HG02938 (cell line): ENCODE measurements at regions not wholly inside any gene's neighbourhood (a gene's known extent, or its start where the extent isn't known, plus 50 kb on each side); places are given as distances from the start of the nearest gene placed in this dataset.
A peak's percentile ranks its signal among the peaks of the same experiment; 100 is the strongest.
"Not testable (repeated sequence)": the region's sequence is repeated elsewhere in the genome, so short reads cannot be mapped to it uniquely, and the experiment has no call there.

Experiments
- ATAC-seq: cut with Tn5 transposase; IDR thresholded peaks from one replicate; pipeline ENCODE4 v1.9.1; 2021; ENCODE audit warnings: mild to moderate bottlenecking, moderate library complexity; ENCODE audit not compliant: unreplicated experiment

GRCh38 chr11:103716363-103716762 is 320.1 kb upstream of the DDI1 start:
- no peak for ATAC-seq

DNA sequence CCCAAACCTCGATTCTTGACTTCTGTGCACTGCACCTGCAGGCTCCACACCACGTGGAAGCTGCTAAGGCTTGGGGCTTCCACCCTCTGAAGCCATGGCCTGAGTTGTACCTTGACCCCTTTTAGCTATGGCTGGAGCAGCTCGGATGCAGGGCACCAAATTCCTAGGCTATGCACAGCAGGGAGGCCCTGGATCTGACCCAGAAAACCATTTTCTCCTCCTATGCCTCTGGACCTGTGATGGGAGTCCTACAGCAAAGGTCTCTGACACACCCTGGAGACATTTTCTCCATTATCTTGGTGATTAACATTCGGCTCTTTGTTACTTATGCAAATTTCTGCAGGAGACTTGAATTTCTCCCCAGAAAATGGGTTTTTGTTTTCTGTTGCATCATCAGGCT is 309.2 kb upstream of the DDI1 start:
- ATAC-seq = no peak

DNA sequence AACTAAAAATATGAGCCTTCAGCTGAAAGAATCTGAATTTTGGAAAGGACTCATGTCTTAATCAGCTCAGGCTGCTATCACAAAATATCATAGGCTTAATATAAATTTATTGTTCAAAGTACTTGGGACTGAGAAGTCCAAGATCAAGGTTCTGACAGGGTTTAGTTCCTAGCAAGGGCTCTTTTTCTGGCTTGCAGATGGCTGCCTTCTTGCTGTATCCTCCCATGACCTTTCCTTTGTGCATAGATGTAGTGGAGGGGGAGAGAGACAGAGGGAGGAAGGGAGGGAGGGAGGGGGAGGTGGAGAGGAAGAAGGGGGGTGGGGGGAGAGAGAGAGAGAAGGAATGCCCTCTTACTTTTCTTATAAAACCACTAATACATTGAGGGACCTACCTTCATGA is 306.8 kb upstream of the DDI1 start:
- ATAC-seq = no peak

- ATAC-seq = no peak
Observed at GRCh38 chr11:103730131-103730940, 306.1 kb upstream of the DDI1 start.

DNA sequence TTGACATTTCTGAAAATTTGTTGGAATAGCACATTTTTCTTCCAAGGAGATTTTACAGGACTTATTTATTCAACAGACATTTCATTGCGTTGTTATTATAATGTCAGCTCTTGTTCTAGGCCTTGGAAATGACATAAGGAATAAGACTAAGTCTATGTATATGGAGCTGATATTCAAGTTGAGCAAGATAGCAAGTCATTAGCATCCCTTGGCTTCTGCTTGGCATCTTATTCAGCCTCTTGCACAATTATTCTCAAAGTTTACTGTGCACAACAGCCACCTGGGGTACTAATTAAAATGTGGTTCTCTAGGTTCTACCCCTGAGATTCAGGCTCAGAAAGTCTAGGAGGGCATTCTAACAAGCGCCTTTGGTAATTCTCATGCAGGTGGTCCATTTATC is 304.8 kb upstream of the DDI1 start:
- ATAC-seq = no peak

DNA sequence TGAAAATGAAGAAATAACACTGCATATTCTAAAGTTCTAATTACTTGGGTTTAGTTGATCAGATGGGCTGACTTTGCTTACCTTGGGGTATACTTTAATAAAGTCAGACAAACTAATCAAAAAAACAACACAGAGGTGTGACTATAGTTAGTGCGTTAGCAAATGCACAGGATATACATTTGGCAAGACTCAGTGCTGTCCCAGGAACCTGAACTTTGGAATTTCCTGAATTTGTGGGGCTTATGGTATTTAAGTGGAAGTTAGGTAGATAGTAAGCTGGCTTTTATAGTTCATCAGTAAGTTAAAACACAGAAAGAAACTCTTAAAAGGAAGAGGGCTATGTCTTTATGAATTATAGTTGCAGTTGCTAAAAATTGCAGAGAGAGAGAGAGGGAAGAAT is 302.6 kb upstream of the DDI1 start:
- ATAC-seq = no peak

- no peak for ATAC-seq
Observed at GRCh38 chr11:103735497-103736032, 300.9 kb upstream of the DDI1 start.

GRCh38 chr11:103736315-103737036 is 300.0 kb upstream of the DDI1 start:
- no peak for ATAC-seq

DNA sequence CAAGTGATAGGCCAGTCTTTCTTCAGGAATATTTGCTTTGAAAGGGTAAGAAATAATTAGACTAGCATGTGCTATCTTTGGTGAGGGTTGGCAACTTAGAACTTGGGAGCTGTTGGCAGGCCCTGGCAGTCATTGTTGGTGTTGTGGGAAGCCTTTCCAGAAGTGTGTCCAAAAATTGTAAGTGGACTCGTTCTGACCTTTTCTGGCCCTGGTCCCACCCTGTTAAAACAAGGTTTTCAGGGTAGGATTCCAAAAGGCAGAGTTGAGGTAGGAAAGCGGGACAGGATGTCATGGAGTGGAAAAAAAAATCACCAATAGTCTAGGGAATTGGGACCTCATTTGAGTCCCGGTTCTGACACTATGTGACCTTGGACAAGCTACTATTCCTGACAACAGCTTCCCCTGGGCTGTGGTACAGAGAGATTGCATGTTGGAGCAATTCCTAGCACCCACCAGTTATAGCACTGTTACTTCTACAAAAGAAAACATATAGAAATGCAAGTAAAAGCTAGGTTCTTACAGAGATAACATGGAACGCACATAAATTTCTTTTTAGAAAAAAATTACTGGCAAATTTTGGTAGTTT is 299.3 kb upstream of the DDI1 start:
- no peak for ATAC-seq

DNA sequence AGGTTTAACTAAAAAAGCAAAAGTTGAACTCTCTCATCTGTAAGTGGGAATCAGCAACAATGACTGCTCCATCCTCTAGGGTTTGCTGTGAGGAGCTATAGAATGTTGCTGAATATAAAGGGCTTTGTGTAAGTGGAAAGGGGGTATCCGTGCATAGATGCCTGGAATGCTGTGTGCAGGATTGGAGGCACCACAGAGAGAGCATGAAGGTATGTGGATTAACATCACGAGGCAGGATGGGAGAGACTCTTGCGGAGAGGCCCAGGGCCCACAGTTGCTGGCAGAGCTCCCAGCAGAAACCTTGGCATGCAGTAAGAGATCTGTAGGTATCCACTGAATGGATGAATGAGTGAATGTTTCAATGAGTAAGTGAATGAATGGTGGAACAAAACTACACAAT is 298.7 kb upstream of the DDI1 start:
- ATAC-seq = no peak

DNA sequence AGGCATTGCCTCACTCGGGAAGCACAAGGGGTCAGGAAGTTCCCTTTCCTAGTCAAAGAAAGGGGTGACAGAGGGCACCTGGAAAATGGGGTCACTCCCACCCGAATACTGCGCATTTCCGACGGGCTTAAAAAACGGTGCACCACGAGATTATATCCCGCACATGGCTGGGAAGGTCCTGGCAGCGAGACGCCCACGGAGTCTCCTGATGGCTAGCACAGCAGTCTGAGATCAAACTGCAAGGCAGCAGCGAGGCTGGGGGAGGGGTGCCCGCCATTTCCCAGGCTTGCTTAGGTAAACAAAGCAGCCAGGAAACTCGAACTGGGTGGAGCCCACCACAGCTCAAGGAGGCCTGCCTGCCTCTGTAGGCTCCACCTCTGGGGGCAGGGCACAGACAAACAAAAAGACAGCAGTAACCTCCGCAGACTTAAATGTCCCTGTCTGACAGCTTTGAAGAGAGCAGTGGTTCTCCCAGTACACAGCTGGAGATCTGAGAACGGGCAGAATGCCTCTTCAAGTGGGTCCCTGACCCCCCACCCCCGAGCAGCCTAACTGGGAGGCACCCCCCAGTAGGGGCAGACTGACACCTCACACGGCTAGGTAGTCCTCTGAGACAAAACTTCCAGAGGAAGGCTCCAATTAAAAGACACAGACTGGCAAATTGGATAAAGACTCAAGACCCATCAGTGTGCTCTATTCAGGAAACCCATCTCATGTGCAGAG is 297.2 kb upstream of the DDI1 start:
- not testable (repeated sequence) for ATAC-seq

GRCh38 chr11:103744496-103745153 is 291.8 kb upstream of the DDI1 start:
- ATAC-seq = peak; percentile 70

- no peak for ATAC-seq
Observed at GRCh38 chr11:103749158-103749557, 287.3 kb upstream of the DDI1 start.

DNA sequence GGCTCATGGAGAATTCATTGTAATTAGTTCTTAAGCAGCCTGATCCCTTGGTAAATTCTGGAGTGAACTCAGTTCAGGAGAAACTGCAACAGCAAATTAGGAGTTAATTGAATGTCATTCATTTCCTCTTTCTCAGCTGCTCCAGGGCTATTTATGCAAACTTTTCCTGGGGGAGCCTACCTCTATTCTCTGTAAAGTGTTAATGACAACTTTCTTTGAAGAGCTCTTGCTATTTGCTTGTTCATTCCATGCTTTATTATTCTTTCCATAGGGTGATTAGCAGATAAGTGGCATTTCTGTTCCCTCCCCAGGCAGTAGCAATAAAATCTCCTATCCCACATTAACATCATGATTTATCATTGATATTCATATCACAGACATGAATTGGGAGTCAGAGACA is 267.6 kb upstream of the DDI1 start:
- no peak for ATAC-seq

GRCh38 chr11:103773059-103773458 is 263.4 kb upstream of the DDI1 start:
- no peak for ATAC-seq

DNA sequence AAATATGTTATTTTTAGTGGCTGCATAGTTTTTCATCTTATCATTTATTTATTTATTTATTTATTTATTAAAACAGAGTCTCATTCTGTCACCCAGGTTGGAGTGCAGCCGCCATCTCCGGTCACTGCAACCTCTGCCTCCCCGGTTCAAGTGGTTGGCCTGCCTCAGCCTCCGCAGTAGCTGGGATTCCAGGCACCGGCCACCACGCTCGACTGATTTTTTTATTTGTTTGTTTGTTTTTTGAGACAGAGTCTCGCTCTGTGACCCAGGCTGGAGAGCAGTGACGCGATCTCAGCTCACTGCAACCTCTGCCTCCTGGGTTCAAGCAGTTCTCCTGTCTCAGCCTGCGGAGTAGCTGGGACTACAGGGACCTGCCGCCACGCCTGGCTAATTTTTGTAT is 262.9 kb upstream of the DDI1 start:
- ATAC-seq = no peak

DNA sequence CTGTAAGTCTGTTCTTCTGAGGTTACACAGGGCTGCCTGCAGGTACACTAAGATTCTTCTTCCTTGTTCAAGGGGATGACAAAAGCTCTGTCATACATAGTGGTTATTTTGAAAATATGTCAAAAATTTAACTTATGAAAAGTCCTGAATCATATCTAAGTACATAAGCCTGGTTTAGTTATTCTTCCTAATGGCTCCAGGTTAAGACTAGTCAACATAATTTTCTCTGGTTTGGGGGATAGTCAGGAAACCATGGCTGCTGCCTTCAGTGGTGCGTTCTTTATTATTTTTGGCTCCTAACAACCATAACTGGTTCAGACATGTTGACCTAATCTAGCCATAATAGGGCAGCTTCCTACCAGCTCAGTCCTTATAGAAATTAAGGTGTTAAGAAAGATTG is 257.4 kb upstream of the DDI1 start:
- ATAC-seq = no peak

DNA sequence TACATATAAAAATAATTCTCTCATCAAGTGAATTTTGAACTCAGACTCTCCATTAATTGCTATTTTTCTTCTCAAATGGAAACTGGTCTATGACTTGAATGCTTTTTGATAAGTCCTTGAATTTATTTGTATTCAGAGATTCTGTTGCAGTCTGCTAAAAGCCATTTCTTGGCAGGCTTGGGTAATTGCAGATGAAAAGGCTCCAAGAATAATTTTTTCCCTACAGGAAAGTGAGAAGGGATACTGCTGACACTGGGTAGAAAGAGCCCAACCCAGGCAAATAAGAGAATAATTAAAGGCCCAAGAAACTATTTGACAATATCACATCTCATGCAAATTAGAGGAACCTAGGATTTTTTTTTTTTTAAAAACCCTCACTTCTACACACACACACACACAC is 246.5 kb upstream of the DDI1 start:
- ATAC-seq = no peak

GRCh38 chr11:103792981-103793468 is 243.4 kb upstream of the DDI1 start:
- no peak for ATAC-seq

DNA sequence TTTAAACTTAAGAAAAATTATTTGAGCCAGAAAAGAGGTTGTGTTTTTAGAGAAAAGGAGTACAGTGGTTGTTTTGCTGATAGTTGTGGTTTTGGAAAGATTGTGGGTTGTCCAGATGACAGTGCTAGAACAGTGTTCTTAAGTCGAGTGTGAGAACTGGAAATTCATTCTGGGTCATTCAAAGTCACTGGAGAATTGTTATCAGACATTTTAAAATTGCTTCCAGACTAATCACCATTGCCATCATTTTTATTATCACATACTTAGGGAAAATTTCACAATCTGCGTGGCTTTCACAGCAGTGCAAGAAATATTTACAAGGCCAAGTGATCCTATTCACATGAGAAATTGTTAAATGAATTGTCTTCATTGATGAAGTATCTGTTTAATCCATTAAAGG is 242.2 kb upstream of the DDI1 start:
- ATAC-seq = no peak
